ENCODE measurements at regions not wholly inside any gene's neighbourhood (a gene's known extent, or its start where the extent isn't known, plus 50 kb on each side); places are given as distances from the start of the nearest gene placed in this dataset.
"Not testable (repeated sequence)": the region's sequence is repeated elsewhere in the genome, so short reads cannot be mapped to it uniquely, and the experiment has no call there.

- DNase-seq (ENCODE audit: low spot score): no peak
Observed at GRCh38 chr5:82644229-82644628, 366.1 kb upstream of the RPS23 start.

- DNase-seq (ENCODE audit: low spot score): no peak
Observed at GRCh38 chr5:82642313-82642712, 364.2 kb upstream of the RPS23 start.

DNA sequence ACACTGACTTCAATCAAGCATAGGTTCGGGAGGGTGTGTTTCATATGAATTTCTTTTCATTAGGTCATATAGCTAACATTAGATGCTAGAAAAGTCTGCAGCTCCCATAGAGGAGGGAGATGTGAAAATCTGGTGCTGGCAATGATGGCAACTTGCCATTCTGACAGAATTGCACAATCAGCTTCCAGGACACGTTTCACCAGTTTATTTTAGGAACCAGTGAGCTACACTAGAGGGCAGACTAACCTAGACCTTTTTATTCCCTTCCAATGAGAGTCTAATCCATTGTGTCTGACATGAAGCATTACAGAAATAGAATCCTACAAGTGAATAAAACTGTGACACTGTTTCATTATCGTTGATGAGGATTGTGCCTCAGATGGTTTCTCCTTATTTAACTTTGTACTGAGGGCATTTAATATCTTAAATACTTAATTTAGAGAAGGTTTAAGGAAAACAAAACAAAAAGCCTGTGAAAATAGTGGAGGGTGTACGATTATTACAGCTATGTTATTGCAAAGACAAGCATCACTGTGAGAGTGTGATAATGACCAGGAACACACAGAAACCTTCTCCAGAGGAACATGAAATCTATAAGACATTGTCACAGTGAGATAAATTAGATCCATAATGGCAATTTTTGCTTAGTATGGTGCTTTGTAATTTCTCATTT lies 363.3 kb upstream of the RPS23 start:
- peak; percentile 75 for DNase-seq (ENCODE audit: low spot score)

- no peak for DNase-seq (ENCODE audit: low spot score)
Observed at GRCh38 chr5:82640916-82641315, 362.8 kb upstream of the RPS23 start.

- DNase-seq (ENCODE audit: low spot score): no peak
Observed at GRCh38 chr5:82639393-82640144, 361.4 kb upstream of the RPS23 start.

DNA sequence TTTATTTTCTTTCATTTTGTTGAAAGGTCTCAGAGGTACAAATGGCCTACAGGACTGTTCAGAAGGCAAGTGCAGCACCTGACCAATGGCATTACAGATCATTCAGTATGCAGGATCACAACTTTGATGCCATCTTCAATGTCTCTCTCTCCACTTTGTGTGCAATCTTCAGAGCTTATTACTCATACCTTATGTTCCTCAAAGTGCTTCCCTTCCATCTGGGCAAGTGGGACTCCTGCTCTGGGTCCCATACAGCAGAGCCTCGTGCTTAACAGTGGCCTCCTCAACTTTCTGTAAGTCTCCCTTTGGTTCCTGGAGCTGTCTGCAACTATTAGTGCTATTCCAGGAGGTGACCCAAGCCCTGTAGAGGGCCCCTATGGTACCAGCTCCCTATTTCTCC lies 358.4 kb upstream of the RPS23 start:
- DNase-seq (ENCODE audit: low spot score): no peak

- peak; percentile 42 for DNase-seq (ENCODE audit: low spot score)
Observed at GRCh38 chr5:82635561-82636288, 357.6 kb upstream of the RPS23 start.

DNA sequence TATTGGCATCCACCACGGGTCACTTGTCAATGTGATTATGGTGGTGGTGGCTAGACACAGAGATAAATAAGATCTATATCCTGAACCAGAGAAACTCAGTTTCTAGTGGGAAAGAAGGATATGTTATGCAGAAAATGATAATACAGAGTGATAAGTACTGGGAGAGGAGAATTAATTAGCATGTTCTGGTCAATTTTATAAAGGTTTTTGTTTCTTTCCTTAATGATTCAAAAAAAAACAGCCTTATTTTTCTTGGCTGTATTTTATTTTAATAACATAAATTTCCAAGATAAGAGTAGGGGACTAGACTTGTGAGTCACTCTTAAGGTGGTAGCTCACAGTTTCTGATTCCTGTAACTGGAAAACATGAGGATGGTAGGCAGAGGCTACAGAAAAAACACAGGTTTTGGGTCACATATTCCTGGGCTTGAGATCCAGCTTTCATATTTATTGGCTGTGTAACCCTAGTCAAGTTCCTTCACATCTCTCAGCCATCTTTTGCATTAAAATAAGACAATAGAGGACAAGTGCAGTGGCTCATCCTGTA lies 350.3 kb upstream of the RPS23 start:
- no peak for DNase-seq (ENCODE audit: low spot score)

- not testable (repeated sequence) for DNase-seq (ENCODE audit: low spot score)
Observed at GRCh38 chr5:82626905-82627591, 348.9 kb upstream of the RPS23 start.

GRCh38 chr5:82626012-82626411 lies 347.9 kb upstream of the RPS23 start:
- DNase-seq (ENCODE audit: low spot score): not testable (repeated sequence)

GRCh38 chr5:82624062-82624461 lies 345.9 kb upstream of the RPS23 start:
- no peak for DNase-seq (ENCODE audit: low spot score)

- DNase-seq (ENCODE audit: low spot score): no peak
Observed at GRCh38 chr5:82622711-82623514, 344.8 kb upstream of the RPS23 start.

GRCh38 chr5:82622205-82622604 lies 344.1 kb upstream of the RPS23 start:
- DNase-seq (ENCODE audit: low spot score): no peak

GRCh38 chr5:82620957-82621600 lies 342.9 kb upstream of the RPS23 start:
- no peak for DNase-seq (ENCODE audit: low spot score)

DNA sequence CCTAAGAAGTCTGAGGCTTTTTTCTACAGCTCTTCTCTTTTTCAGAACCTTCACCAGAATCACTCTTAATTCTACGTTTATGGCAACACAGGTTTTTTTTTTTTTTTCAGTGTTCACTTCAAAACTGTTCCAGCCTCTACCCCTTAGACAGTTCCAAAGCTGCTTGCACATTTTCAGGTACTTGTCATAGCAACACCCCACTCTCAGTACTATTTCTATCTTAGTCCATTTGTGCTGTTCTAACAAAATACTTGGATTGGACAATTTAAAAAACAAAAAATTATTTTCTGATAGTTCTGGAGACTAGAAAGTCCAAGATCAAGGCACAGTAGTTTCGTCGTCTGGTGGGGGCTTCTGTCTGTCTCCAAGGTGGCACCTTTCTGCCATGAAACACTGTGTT lies 340.9 kb upstream of the RPS23 start:
- DNase-seq (ENCODE audit: low spot score): no peak

DNA sequence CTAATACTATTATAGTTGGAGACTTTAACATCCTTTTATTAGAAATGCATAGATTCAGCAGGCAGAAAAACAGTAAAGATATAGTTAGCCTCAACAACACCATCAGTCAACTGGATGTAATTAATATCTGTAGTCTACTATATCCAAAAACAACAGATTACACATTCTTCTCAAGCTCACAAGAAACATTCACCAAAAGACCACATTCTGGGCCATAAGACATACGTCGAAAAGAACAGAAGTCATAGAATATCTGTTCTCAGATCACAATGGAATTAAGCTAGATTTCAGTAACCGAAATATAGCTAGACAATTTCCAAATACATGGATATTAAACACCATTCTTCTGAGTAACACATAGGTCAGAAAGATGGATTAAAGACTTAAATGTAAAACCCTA lies 336.6 kb upstream of the RPS23 start:
- no peak for DNase-seq (ENCODE audit: low spot score)

GRCh38 chr5:82613891-82614290 lies 335.7 kb upstream of the RPS23 start:
- no peak for DNase-seq (ENCODE audit: low spot score)

GRCh38 chr5:82610686-82611085 lies 332.5 kb upstream of the RPS23 start:
- DNase-seq (ENCODE audit: low spot score): no peak

GRCh38 chr5:82605441-82605973 lies 327.4 kb upstream of the RPS23 start:
- DNase-seq (ENCODE audit: low spot score): no peak

Data from LoVo (cell line).